ENCODE measurements at regions not wholly inside any gene's neighbourhood (a gene's known extent, or its start where the extent isn't known, plus 50 kb on each side); places are given as distances from the start of the nearest gene placed in this dataset.

DNA sequence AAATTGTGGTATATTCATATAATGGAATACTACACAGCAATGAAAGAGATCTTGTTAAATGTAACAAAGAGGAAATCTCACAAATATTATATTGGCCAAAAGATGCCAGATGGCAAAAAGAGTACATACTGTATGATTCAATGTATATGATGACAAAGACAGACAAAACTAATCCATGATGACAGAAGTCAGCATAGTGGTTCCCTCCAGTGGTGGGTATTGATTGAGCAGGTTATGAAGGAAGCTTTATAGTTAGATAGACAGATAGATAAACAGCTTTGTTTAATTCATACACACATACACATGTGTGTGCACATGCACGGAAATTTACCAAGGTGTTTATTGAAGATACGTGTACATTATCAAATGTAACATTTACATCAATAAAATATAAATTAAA, 74.4 kb upstream of the SMIM36 start:
- Histone ChIP-seq H3K79me2 (ENCODE audit: control insufficient read depth, insufficient read depth, low read length) (no peaks in the 10 kb centered on the region), H3K4me3 (replicated peaks in 1 of 3; ENCODE audit: insufficient read depth in 1 of 3, low read depth in 1 of 3, low read length in 3 of 3) (no peak overlapping the region), H2AFZ (ENCODE audit: low read depth, low read length) (no peak overlapping the region), H3K27ac (ENCODE audit: insufficient read depth, low read depth, low read length) (no peak overlapping the region), H3K4me2 (ENCODE audit: insufficient read depth, low read length) (no peak overlapping the region), H3K9me3 (replicated peaks; ENCODE audit: control insufficient read depth, insufficient read depth, low read length) (no peaks in the 10 kb centered on the region), H4K20me1 (replicated peaks; ENCODE audit: control insufficient read depth, extremely low read depth, insufficient read depth, low read length) (no peaks in the 10 kb centered on the region), H3K9ac (replicated peaks; ENCODE audit: extremely low read depth, insufficient read depth, low read length) (no peak overlapping the region), H3K27me3 (ENCODE audit: control insufficient read depth in 2 of 2, insufficient read depth in 2 of 2, low read length in 2 of 2) (peaks cover 0 to 2% of the 10 kb centered on the region in 2 experiments), H3K36me3 (ENCODE audit: control insufficient read depth in 2 of 2, extremely low read depth in 1 of 2, insufficient read depth in 2 of 2, low read length in 2 of 2) (no peaks in the 10 kb centered on the region), H3K9me1 (replicated peaks; ENCODE audit: control insufficient read depth, extremely low read depth, insufficient read depth, low read length) (no peaks in the 10 kb centered on the region), H3K4me1 (ENCODE audit: control insufficient read depth, extremely low read depth, insufficient read depth, low read length) (peaks cover 9% of the 10 kb centered on the region)
- dilution Hi-C loops (cut with MboI; ENCODE audit: extremely low pct_ligation_motif_present, low sequenced_read_pairs): no loop called here
- no peak for FAIRE-seq
- no TSS peak for BruUV-seq (replicated peaks)
- intact Hi-C loops (cut with micrococcal nuclease): loop anchor here (2.0 to 10.0 kb wide), 4 partner anchors 15 to 177 kb away; partner anchors contain the start of gene MMD
- DNase-seq (ENCODE audit: low read depth, low spot score): no peak
- TF ChIP-seq POLR2A (IDR thresholded peaks at IDR 0.05; ENCODE audit: low read depth, low read length): no peak
- no peak for TF ChIP-seq JUN (IDR thresholded peaks at IDR 0.05; ENCODE audit: borderline replicate concordance, insufficient read depth, insufficient read length, low read depth)
- TF ChIP-seq EZH2 (IDR thresholded peaks at IDR 0.05; ENCODE audit: borderline replicate concordance, low read depth, low read length, severe bottlenecking): no peak
- TF ChIP-seq MYC (IDR thresholded peaks at IDR 0.05; ENCODE audit: low read depth, low read length): no peak
- TF ChIP-seq, protein P1, sequence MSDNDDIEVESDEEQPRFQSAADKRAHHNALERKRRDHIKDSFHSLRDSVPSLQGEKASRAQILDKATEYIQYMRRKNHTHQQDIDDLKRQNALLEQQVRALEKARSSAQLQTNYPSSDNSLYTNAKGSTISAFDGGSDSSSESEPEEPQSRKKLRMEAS (IDR thresholded peaks at IDR 0.05; ENCODE audit: insufficient read depth, insufficient read length): no peak
- CTCF ChIA-PET: interaction anchor here (1.4 to 2.0 kb wide), 3 partner anchors 16 to 61 kb away, joined by 3 to 6 read pairs (median 5); no protein-coding TSS in a partner anchor
- POLR2A ChIA-PET: no interaction called here

GRCh38 chr17:55584861-55585260, 73.6 kb upstream of the SMIM36 start:
- H3K27ac ChIP-seq (ENCODE audit: insufficient read depth, low read depth, low read length): no peak overlapping the region
- H4K20me1 ChIP-seq (replicated peaks; ENCODE audit: control insufficient read depth, extremely low read depth, insufficient read depth, low read length): no peaks in the 10 kb centered on the region
- ChIA-PET CTCF (interaction anchor here (1.3 to 2.0 kb wide), 5 partner anchors 17 to 60 kb away, joined by 3 to 8 read pairs (median 5); no protein-coding TSS in a partner anchor), POLR2A (no interaction called here)
- H3K9me1 ChIP-seq (replicated peaks; ENCODE audit: control insufficient read depth, extremely low read depth, insufficient read depth, low read length): no peaks in the 10 kb centered on the region
- no TSS peak for BruUV-seq (replicated peaks)
- H3K4me2 ChIP-seq (ENCODE audit: insufficient read depth, low read length): no peak overlapping the region
- no peak overlapping the region for H3K4me3 ChIP-seq (replicated peaks in 1 of 3; ENCODE audit: insufficient read depth in 1 of 3, low read depth in 1 of 3, low read length in 3 of 3)
- TF ChIP-seq POLR2AphosphoS5 (IDR thresholded peaks at IDR 0.05; ENCODE audit: insufficient read depth, low read depth, low read length) (no peak), GATA2 (IDR thresholded peaks at IDR 0.05; ENCODE audit: insufficient read depth, insufficient read length, low read depth, low read length) (no peak), FOS (IDR thresholded peaks at IDR 0.05; ENCODE audit: borderline replicate concordance, insufficient read depth, low read length) (no peak), JUN (IDR thresholded peaks at IDR 0.05; ENCODE audit: borderline replicate concordance, insufficient read depth, insufficient read length, low read depth) (no peak), POLR2A (IDR thresholded peaks at IDR 0.05; ENCODE audit: low read depth, low read length) (no peak), EZH2 (IDR thresholded peaks at IDR 0.05; ENCODE audit: borderline replicate concordance, low read depth, low read length, severe bottlenecking) (no peak), MYC (IDR thresholded peaks at IDR 0.05; ENCODE audit: low read depth, low read length) (no peak)
- TF ChIP-seq, protein P2, sequence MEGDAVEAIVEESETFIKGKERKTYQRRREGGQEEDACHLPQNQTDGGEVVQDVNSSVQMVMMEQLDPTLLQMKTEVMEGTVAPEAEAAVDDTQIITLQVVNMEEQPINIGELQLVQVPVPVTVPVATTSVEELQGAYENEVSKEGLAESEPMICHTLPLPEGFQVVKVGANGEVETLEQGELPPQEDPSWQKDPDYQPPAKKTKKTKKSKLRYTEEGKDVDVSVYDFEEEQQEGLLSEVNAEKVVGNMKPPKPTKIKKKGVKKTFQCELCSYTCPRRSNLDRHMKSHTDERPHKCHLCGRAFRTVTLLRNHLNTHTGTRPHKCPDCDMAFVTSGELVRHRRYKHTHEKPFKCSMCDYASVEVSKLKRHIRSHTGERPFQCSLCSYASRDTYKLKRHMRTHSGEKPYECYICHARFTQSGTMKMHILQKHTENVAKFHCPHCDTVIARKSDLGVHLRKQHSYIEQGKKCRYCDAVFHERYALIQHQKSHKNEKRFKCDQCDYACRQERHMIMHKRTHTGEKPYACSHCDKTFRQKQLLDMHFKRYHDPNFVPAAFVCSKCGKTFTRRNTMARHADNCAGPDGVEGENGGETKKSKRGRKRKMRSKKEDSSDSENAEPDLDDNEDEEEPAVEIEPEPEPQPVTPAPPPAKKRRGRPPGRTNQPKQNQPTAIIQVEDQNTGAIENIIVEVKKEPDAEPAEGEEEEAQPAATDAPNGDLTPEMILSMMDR (IDR thresholded peaks at IDR 0.05; ENCODE audit: extremely low read depth in 1 of 2, insufficient read depth in 1 of 2, low read depth in 1 of 2, low read length in 2 of 2): no peak
- TF ChIP-seq, protein P1 (IDR thresholded peaks at IDR 0.05; ENCODE audit: insufficient read depth, insufficient read length): no peak
- H3K79me2 ChIP-seq (ENCODE audit: control insufficient read depth, insufficient read depth, low read length): no peaks in the 10 kb centered on the region
- intact Hi-C loops (cut with micrococcal nuclease): loop anchor here (2.0 to 10.0 kb wide), 4 partner anchors 16 to 177 kb away; partner anchors contain the start of gene MMD
- no peak for DNase-seq (ENCODE audit: low read depth, low spot score)
- H3K9me3 ChIP-seq (replicated peaks; ENCODE audit: control insufficient read depth, insufficient read depth, low read length): no peaks in the 10 kb centered on the region
- FAIRE-seq: no peak
- H3K36me3 ChIP-seq (ENCODE audit: control insufficient read depth in 2 of 2, extremely low read depth in 1 of 2, insufficient read depth in 2 of 2, low read length in 2 of 2): no peaks in the 10 kb centered on the region
- dilution Hi-C loops (cut with MboI; ENCODE audit: extremely low pct_ligation_motif_present, low sequenced_read_pairs): no loop called here
- no peak overlapping the region for H2AFZ ChIP-seq (ENCODE audit: low read depth, low read length)
- peaks cover 0 to 2% of the 10 kb centered on the region in 2 experiments for H3K27me3 ChIP-seq (ENCODE audit: control insufficient read depth in 2 of 2, insufficient read depth in 2 of 2, low read length in 2 of 2)
- H3K9ac ChIP-seq (replicated peaks; ENCODE audit: extremely low read depth, insufficient read depth, low read length): no peak overlapping the region
- peaks cover 9% of the 10 kb centered on the region for H3K4me1 ChIP-seq (ENCODE audit: control insufficient read depth, extremely low read depth, insufficient read depth, low read length)
